ENCODE measurements at regions not wholly inside any gene's neighbourhood (a gene's known extent, or its start where the extent isn't known, plus 50 kb on each side); places are given as distances from the start of the nearest gene placed in this dataset.
"Not testable (repeated sequence)": the region's sequence is repeated elsewhere in the genome, so short reads cannot be mapped to it uniquely, and the experiment has no call there.

DNA sequence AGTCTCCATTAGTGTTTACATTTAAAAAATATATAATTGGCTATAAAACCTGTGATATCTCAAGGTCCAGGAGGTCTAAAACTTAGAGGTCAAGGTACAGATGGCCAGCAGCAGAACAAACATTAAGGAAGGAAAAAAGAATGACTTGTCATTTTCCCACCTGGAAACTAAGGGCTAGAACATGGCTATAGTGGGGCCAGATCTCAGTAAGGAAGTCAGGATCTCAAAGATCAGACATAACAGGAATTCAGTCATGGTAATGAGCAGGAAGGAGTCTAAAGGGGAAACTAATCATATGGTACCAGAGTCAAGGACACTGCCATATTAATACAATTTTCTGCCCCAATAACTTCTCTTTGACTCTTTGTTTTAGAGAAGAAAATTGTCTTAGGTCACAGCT lies 1018.8 kb downstream of the PLA2G4A start:
- DNase-seq = no peak

DNA sequence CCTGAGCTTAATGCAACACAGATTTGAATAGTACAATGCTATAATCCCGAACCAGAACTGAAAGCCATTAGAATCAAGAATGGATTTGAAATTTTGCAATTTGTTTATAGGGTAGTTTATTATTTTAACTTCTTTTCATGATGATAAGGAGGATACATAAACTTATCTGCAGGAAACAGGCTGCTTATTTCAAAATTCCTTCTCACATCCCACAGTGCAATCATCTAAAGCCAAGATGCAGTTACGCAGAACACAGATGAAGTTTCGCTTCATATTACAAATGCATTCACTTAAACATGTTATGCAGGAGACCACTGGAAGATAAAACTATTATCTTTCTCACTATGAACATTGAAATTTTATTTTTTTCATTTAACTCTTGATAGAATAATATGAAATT lies 1019.6 kb downstream of the PLA2G4A start:
- no peak for DNase-seq

- DNase-seq = not testable (repeated sequence)
Measured at GRCh38 chr1:187850146-187850545, 1021.4 kb downstream of the PLA2G4A start.

GRCh38 chr1:187853505-187853904 lies 1024.8 kb downstream of the PLA2G4A start:
- no peak for DNase-seq

DNA sequence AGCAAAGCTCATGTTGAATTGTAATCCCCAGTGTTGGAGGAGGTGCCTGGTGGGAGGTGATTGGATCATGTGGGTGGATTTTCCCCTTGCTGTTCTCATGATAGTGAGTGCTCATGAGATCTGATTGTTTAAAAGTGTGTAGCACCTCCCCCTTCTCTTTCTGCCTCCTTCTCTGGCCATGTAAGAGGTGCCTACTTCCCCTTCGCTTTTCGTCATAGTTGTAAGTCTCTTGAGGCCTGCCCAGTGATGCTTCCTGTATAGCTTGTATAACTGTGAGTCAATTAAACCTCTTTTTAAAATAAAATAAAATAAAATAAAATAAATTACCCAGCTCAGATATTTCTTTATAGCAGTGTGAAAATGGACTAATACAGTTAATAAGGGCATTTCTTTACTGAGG lies 1025.7 kb downstream of the PLA2G4A start:
- no peak for DNase-seq

DNA sequence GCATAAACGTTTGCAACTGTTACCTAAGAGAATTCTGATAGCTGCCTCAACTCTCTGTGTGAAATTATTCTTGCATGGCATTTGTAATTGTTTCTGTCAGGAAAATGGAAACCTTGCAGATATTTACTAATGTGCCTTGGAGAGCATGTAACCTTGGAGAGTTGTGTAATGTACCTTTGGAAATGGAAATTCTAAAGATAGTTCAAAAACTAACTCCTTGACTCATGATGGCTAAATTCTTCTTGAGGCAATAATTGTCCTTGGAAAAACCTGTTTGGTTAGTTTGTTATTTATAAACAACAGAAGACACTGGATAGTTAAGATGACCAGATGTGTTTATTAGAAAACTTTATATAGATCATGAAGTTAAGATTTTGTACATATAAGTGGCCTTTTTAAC lies 1033.8 kb downstream of the PLA2G4A start:
- DNase-seq = no peak

- DNase-seq = no peak
Measured at GRCh38 chr1:187870552-187870951, 1041.8 kb downstream of the PLA2G4A start.

DNA sequence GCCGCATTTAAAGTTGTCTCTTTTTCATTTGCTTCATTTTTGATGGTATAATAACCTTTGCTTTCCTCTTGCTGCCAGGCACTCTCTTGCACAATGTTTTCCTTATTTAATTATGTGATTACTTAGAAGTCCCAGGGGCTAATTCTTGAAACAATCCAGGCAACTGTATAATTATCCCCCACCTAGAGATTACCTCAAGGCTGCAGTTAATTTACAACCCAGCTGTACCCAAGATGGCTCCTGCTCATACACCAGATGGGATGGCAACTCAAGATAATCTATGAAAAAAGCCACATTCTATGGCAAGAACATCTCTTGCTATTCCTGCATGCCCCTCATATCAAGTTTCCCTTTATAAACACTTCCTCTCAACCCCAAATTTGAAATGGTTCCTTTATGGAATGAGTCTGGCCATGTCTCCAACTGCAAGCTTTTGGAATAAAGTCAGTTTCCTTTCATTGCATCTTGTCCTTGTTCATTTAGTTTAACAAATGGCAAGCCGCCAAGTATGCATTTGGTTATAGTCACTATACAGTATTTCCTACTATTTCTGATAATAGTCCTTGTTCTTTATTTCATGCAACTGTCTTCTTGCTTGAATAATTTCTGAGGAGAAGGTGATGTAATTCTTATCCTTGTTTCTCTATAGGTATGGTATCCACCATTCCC lies 1042.6 kb downstream of the PLA2G4A start:
- no peak for DNase-seq

- DNase-seq = no peak
Measured at GRCh38 chr1:187872550-187872949, 1043.8 kb downstream of the PLA2G4A start.

DNA sequence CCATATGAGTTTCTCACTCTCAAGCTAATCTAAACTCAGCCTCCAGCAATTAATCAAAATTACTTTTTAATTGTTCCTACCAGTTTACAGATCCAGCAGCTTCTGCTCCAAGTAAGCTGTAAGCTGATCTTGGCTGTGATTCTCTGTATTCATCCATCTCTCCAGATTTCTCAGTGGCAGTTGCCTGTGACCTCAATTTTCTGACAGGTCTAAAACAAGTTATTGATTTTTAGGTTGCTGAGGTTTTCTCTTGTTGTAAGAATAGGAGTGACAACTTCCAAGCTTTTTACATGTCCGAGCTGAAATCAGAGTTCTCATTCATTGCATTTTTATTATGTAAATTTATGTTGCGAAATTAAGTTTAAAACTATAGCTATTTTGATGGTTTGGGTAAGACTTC lies 1044.4 kb downstream of the PLA2G4A start:
- no peak for DNase-seq

DNA sequence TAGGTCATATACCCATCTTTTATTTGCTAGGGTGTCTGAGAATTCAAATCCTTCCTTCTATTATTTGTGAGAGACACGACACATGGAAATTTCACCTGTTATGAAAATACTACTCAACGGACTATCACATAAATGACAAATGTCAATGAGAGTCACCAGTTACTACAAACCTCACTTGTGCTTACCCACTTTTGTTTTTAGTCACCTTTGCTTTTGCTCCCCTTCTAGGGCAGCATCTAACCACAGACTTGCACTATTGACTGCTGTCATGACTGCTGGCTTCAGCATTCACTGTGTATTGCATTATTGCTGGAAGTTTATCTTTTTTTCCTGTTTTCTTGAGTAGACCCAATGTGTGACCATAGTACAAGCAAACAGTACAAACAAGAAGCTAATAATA lies 1048.0 kb downstream of the PLA2G4A start:
- no peak for DNase-seq

DNA sequence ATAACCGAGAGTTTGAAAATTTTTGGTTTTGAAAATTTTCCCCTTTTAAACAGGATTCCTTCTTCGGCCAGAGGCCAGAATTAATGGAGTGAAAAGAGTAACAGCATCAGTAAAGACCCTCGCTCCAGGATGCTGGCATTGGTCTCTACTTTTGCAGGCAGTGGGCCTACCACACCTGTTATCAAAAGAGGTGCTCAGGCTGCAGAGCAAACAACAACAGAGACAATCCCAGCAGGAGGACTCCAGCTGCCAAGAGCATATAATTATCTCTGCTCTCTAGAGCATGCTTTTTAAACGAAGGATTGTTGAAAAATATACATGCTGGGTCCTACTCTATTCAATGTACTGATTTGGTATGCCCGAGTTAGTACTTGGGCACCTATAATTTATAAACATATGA lies 1048.5 kb downstream of the PLA2G4A start:
- no peak for DNase-seq

- DNase-seq = no peak
Measured at GRCh38 chr1:187878883-187879282, 1050.1 kb downstream of the PLA2G4A start.

DNA sequence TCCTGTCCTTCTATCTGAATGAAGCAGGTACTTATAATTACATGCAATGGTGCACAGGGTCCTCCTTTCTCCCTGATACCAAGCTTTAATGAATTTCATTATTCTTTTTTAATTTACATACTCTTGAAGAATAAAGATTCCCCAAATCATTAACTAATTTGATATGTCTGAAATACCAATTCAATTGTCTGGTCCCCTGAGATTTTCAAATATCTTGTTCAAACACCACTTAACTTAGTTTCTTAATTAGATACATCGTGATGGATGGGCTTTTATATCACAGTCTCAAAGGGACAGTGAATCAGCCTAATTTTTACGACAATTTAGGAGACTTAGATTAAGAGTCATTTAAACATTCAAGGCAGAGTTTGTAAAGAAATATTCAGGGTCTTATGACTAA lies 1054.6 kb downstream of the PLA2G4A start:
- DNase-seq = no peak

DNA sequence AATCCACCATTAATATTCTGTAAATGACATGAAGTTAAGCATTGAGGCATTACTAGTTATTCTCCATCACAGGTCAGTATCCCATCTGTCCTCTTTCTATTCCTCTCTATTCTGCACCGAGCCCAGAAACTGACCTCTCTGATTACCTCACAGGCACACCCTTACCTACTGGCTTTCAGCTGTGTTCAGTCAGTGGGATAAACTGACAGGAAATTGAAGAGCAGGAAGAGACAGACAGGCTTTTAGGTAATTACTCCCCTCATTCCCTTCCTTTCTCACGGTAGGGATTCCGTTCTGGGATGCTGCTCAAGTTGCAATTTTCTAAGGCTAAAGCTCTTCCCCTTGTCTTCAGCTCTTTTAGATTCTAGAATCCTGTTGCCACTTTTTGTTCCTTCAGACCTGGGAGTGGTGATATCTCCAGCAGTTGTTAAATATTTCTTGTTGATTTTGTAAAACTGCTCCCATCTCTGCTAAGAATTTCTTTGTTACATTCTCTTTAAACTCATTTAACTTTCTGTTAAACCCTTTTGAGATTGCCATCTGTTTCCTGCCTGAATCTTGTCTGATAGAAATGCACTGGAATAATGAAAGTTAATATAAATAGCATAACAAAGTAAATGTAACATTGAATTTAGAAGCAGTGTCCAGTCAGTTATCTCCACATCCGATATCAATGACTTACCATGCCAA lies 1063.4 kb downstream of the PLA2G4A start:
- no peak for DNase-seq

DNA sequence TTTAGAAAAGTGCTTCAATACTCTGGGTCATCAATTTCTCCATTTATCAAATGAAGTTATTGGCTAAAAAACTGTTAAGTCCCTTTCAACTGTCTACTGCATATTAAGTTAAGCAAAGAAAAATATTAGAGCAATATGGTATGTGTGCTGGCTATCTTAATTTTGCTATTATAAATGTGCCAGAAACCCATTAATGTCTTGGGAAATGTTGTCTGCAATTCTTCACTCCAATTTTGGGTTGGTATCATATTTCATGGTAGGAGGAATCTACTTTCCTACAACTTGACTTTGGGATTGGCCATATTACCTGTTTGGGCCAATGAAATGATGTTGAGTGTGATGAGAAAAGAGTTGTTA lies 1063.9 kb downstream of the PLA2G4A start:
- DNase-seq = no peak

- no peak for DNase-seq
Measured at GRCh38 chr1:187893471-187893870, 1064.7 kb downstream of the PLA2G4A start.

GRCh38 chr1:187894349-187894748 lies 1065.6 kb downstream of the PLA2G4A start:
- no peak for DNase-seq

- DNase-seq = no peak
Measured at GRCh38 chr1:187903223-187903622, 1074.5 kb downstream of the PLA2G4A start.

GRCh38 chr1:187909382-187909781 lies 1080.6 kb downstream of the PLA2G4A start:
- DNase-seq = no peak

DNA sequence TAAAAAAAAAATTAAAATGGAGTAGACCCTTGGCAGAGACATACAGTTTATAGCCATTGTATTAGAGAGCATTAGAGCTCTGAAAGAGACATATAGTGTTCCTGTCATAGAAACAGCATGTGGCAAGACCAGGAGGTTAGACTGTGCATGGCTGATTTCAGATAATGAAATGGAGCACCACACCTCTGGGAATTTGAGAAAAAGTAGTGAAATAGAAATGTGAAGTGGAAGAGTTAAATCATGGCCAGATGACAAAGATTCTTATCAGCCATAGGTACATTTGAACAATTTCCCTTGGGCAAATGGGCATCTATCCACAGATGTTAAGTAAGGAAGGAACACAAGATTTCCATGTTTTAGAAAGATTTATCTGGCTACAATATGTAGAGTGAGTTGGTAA lies 1083.1 kb downstream of the PLA2G4A start:
- DNase-seq = no peak

DNA sequence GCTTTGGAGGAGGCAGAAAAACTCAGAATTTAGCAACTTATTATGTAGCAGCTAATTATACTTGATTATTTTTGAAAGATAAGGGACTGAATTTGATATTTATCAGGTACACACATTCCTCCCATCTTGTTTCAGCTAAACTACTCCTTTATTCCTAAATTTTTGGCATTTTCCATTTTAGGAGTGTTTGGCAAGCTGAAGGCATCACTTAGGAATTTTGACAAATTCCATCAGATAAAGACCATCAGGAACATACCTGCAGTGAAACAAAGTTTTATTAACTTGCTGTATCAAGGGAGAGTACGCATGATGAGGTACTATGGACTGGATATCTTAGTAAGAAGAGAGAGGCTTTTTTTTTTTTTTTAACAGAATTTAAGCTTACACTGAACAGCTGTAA lies 1092.2 kb downstream of the PLA2G4A start:
- DNase-seq = no peak

- no peak for DNase-seq
Measured at GRCh38 chr1:187921426-187921825, 1092.7 kb downstream of the PLA2G4A start.

GRCh38 chr1:187922255-187922654 lies 1093.5 kb downstream of the PLA2G4A start:
- no peak for DNase-seq

GRCh38 chr1:187924252-187924651 lies 1095.5 kb downstream of the PLA2G4A start:
- DNase-seq = no peak
